ENCODE measurements at regions not wholly inside any gene's neighbourhood (a gene's known extent, or its start where the extent isn't known, plus 50 kb on each side); places are given as distances from the start of the nearest gene placed in this dataset.

DNA sequence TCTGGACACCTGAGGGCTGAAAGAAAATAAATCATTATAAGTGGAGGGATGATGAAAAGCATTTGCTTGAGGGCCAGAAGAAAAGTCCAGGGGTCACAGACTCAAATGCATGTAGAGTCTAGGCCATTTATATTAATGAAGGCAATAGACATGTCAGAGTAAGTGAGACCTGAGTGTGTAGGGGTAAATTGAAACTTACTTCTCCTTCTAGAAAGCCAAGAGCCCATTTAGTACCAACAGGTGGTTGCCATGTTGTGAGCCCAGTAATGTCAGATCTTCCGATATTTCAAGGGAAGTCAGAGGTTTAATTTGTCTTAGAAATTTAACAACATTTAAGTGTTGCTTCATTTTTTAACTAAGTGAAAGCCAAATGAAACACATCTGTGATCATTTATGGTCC, 166.1 kb upstream of the SLIT2 start:
- H4K8ac ChIP-seq (replicated peaks; ENCODE audit: insufficient read length, low read depth, low read length) = no peak overlapping the region
- H3T11ph ChIP-seq (ENCODE audit: low read length) = no peak overlapping the region
- no peak overlapping the region for H3K4me2 ChIP-seq (ENCODE audit: insufficient read depth, insufficient read length, low read length)
- no peak overlapping the region for H3K27ac ChIP-seq (ENCODE audit: insufficient read length, low read depth, low read length)
- no peak overlapping the region for H3K14ac ChIP-seq (ENCODE audit: insufficient read depth, low read length)
- H2BK15ac ChIP-seq (ENCODE audit: low read depth, low read length) = no peak overlapping the region
- H3K23me2 ChIP-seq (ENCODE audit: insufficient read length, low read depth, low read length, poor library complexity, severe bottlenecking) = no peaks in the 10 kb centered on the region
- no peak overlapping the region for H2AFZ ChIP-seq (ENCODE audit: low read length)
- H3K23ac ChIP-seq (ENCODE audit: insufficient read length, low read depth, low read length) = no peak overlapping the region
- H3K4ac ChIP-seq (ENCODE audit: low read depth, low read length) = no peak overlapping the region
- H3K9me3 Mint-ChIP-seq = no peaks in the 10 kb centered on the region
- no peak overlapping the region for H4K5ac ChIP-seq (ENCODE audit: insufficient read length, low read depth, low read length)
- H3K27ac Mint-ChIP-seq = no peak overlapping the region
- no peaks in the 10 kb centered on the region for H3K4me1 Mint-ChIP-seq
- no peak overlapping the region for H2BK5ac ChIP-seq (ENCODE audit: insufficient read length, low read length)
- H2BK20ac ChIP-seq (ENCODE audit: low read depth, low read length, poor library complexity, severe bottlenecking) = no peak overlapping the region
- H3K79me1 ChIP-seq (ENCODE audit: insufficient read depth, low read depth, low read length, poor library complexity, severe bottlenecking) = no peaks in the 10 kb centered on the region
- no peak overlapping the region for H3K18ac ChIP-seq (ENCODE audit: insufficient read length, low read depth, low read length)
- no peak overlapping the region for H4K91ac ChIP-seq (ENCODE audit: insufficient read length, low read depth, low read length)
- H2BK12ac ChIP-seq (ENCODE audit: insufficient read length, low read depth, low read length) = no peak overlapping the region
- H4K20me1 ChIP-seq (ENCODE audit: control insufficient read depth, insufficient read depth, insufficient read length) = no peaks in the 10 kb centered on the region
- H3K27me3 Mint-ChIP-seq (ENCODE audit: low read depth) = no peaks in the 10 kb centered on the region
- DNase-seq = no peak
- H3K27me3 ChIP-seq (ENCODE audit: insufficient read depth, low read length) = no peaks in the 10 kb centered on the region
- no peak overlapping the region for H3K9ac ChIP-seq (ENCODE audit: extremely low read depth, insufficient read length, low read length)
- H2AK5ac ChIP-seq (ENCODE audit: insufficient read length, low read length) = no peak overlapping the region
- H3K79me2 ChIP-seq (ENCODE audit: insufficient read depth, low read length) = no peaks in the 10 kb centered on the region
- H3K9me3 ChIP-seq (ENCODE audit: control insufficient read depth, low read depth, low read length) = no peaks in the 10 kb centered on the region
- H3K56ac ChIP-seq (ENCODE audit: insufficient read length, low read depth, low read length) = no peak overlapping the region
- TF ChIP-seq, protein P1, sequence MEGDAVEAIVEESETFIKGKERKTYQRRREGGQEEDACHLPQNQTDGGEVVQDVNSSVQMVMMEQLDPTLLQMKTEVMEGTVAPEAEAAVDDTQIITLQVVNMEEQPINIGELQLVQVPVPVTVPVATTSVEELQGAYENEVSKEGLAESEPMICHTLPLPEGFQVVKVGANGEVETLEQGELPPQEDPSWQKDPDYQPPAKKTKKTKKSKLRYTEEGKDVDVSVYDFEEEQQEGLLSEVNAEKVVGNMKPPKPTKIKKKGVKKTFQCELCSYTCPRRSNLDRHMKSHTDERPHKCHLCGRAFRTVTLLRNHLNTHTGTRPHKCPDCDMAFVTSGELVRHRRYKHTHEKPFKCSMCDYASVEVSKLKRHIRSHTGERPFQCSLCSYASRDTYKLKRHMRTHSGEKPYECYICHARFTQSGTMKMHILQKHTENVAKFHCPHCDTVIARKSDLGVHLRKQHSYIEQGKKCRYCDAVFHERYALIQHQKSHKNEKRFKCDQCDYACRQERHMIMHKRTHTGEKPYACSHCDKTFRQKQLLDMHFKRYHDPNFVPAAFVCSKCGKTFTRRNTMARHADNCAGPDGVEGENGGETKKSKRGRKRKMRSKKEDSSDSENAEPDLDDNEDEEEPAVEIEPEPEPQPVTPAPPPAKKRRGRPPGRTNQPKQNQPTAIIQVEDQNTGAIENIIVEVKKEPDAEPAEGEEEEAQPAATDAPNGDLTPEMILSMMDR (conservative IDR thresholded peaks at IDR 0.05) = no peak
- no peaks in the 10 kb centered on the region for H3K4me1 ChIP-seq (ENCODE audit: insufficient read depth, low read length)
- no CpG with 5 or more reads among the region's 1 CpG for WGBS (ENCODE audit: extremely low coverage, insufficient read length, low lambda C conversion rate)
- no peak overlapping the region for H3K4me3 Mint-ChIP-seq
- no peaks in the 10 kb centered on the region for H3K36me3 Mint-ChIP-seq (ENCODE audit: insufficient read depth in 1 of 3, low read depth in 3 of 3)
- no peak overlapping the region for H2BK120ac ChIP-seq (ENCODE audit: low read depth, low read length, poor library complexity, severe bottlenecking)
